HT-29 (cell line): ENCODE measurements at regions not wholly inside any gene's neighbourhood (a gene's known extent, or its start where the extent isn't known, plus 50 kb on each side); places are given as distances from the start of the nearest gene placed in this dataset.

Experiments
- DNase-seq: peaks from one replicate; pipeline ENCODE4 v3.0.0-alpha.2; 2015; ENCODE audit warnings: low spot score

GRCh38 chr1:56074007-56074651 lies 505.2 kb downstream of the PLPP3 start:
- DNase-seq, result no peak

- DNase-seq, result no peak
These were observed 505.8 kb downstream of the PLPP3 start for GRCh38 chr1:56073614-56074006.

GRCh38 chr1:56073206-56073605 lies 506.2 kb downstream of the PLPP3 start:
- no peak for DNase-seq

- DNase-seq, result no peak
These were observed 507.1 kb downstream of the PLPP3 start for GRCh38 chr1:56072310-56072709.

GRCh38 chr1:56071351-56071750 lies 508.0 kb downstream of the PLPP3 start:
- DNase-seq, result no peak

GRCh38 chr1:56070601-56071000 lies 508.8 kb downstream of the PLPP3 start:
- no peak for DNase-seq

- no peak for DNase-seq
These were observed 509.5 kb downstream of the PLPP3 start for GRCh38 chr1:56069824-56070223.

- DNase-seq, result no peak
These were observed 510.5 kb downstream of the PLPP3 start for GRCh38 chr1:56068908-56069307.

GRCh38 chr1:56068210-56068609 lies 511.2 kb downstream of the PLPP3 start:
- DNase-seq, result no peak

GRCh38 chr1:56065729-56066128 lies 513.6 kb downstream of the PLPP3 start:
- no peak for DNase-seq

GRCh38 chr1:56064705-56065104 lies 514.7 kb downstream of the PLPP3 start:
- no peak for DNase-seq

- DNase-seq, result no peak
These were observed 515.9 kb downstream of the PLPP3 start for GRCh38 chr1:56063461-56063860.

GRCh38 chr1:56062625-56063024 lies 516.7 kb downstream of the PLPP3 start:
- DNase-seq, result no peak

- DNase-seq, result no peak
These were observed 517.5 kb downstream of the PLPP3 start for GRCh38 chr1:56061824-56062223.

GRCh38 chr1:56060906-56061305 lies 518.5 kb downstream of the PLPP3 start:
- DNase-seq, result no peak

GRCh38 chr1:56057466-56058405 lies 521.6 kb downstream of the PLPP3 start:
- DNase-seq, result no peak

- no peak for DNase-seq
These were observed 522.7 kb downstream of the PLPP3 start for GRCh38 chr1:56056438-56057287.

GRCh38 chr1:56054959-56055358 lies 524.4 kb downstream of the PLPP3 start:
- DNase-seq, result no peak

GRCh38 chr1:56052041-56052440 lies 527.3 kb downstream of the PLPP3 start:
- DNase-seq, result no peak

- DNase-seq, result no peak
These were observed 528.5 kb downstream of the PLPP3 start for GRCh38 chr1:56050911-56051310.

GRCh38 chr1:56045477-56045876 lies 533.9 kb downstream of the PLPP3 start:
- DNase-seq, result no peak

- no peak for DNase-seq
These were observed 534.3 kb downstream of the PLPP3 start for GRCh38 chr1:56045062-56045461.
